ENCODE measurements at regions not wholly inside any gene's neighbourhood (a gene's known extent, or its start where the extent isn't known, plus 50 kb on each side); places are given as distances from the start of the nearest gene placed in this dataset.

DNA sequence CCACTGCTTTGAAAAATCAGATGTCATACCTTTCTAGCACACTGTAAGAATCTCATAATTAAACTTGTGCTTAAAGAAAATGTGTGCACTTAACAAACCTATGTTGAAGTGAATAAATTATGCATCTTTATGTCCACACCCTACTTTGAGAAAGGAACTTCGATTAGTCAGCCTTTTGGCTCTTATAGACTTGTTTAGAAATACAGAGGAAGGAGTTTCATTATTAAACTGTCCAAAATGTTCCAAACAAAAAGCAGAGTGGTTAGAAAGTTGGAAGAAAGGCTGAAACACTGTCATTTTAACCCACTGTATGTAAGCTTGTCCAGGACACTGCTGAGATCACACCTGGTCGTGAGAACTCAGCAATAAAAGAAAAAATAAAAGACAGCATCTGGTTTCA is 863.2 kb upstream of the CHORDC1 start:
- peaks cover 17% of the 10 kb centered on the region for H3K4me1 Mint-ChIP-seq
- POLR2A ChIA-PET, result no interaction called here
- no peak for ATAC-seq
- no peak overlapping the region for H3K4me3 Mint-ChIP-seq
- TF ChIP-seq JAZF1 (CRISPR knock-in tag; IDR thresholded peaks at IDR 0.05) (no peak), FOXK1 (CRISPR knock-in tag; IDR thresholded peaks at IDR 0.05) (no peak), MYBL2 (CRISPR knock-in tag; IDR thresholded peaks at IDR 0.05) (no peak), ZNF263 (CRISPR knock-in tag; IDR thresholded peaks at IDR 0.05; ENCODE audit: low read depth) (no peak), TEAD1 (CRISPR knock-in tag; IDR thresholded peaks at IDR 0.05) (no peak)
- TF ChIP-seq, protein P1, sequence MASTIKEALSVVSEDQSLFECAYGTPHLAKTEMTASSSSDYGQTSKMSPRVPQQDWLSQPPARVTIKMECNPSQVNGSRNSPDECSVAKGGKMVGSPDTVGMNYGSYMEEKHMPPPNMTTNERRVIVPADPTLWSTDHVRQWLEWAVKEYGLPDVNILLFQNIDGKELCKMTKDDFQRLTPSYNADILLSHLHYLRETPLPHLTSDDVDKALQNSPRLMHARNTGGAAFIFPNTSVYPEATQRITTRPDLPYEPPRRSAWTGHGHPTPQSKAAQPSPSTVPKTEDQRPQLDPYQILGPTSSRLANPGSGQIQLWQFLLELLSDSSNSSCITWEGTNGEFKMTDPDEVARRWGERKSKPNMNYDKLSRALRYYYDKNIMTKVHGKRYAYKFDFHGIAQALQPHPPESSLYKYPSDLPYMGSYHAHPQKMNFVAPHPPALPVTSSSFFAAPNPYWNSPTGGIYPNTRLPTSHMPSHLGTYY (CRISPR knock-in tag; IDR thresholded peaks at IDR 0.05), result no peak
- TF ChIP-seq, protein P2, sequence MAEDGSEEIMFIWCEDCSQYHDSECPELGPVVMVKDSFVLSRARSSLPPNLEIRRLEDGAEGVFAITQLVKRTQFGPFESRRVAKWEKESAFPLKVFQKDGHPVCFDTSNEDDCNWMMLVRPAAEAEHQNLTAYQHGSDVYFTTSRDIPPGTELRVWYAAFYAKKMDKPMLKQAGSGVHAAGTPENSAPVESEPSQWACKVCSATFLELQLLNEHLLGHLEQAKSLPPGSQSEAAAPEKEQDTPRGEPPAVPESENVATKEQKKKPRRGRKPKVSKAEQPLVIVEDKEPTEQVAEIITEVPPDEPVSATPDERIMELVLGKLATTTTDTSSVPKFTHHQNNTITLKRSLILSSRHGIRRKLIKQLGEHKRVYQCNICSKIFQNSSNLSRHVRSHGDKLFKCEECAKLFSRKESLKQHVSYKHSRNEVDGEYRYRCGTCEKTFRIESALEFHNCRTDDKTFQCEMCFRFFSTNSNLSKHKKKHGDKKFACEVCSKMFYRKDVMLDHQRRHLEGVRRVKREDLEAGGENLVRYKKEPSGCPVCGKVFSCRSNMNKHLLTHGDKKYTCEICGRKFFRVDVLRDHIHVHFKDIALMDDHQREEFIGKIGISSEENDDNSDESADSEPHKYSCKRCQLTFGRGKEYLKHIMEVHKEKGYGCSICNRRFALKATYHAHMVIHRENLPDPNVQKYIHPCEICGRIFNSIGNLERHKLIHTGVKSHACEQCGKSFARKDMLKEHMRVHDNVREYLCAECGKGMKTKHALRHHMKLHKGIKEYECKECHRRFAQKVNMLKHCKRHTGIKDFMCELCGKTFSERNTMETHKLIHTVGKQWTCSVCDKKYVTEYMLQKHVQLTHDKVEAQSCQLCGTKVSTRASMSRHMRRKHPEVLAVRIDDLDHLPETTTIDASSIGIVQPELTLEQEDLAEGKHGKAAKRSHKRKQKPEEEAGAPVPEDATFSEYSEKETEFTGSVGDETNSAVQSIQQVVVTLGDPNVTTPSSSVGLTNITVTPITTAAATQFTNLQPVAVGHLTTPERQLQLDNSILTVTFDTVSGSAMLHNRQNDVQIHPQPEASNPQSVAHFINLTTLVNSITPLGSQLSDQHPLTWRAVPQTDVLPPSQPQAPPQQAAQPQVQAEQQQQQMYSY (CRISPR knock-in tag; IDR thresholded peaks at IDR 0.05), result no peak
- TF ChIP-seq, protein P3, sequence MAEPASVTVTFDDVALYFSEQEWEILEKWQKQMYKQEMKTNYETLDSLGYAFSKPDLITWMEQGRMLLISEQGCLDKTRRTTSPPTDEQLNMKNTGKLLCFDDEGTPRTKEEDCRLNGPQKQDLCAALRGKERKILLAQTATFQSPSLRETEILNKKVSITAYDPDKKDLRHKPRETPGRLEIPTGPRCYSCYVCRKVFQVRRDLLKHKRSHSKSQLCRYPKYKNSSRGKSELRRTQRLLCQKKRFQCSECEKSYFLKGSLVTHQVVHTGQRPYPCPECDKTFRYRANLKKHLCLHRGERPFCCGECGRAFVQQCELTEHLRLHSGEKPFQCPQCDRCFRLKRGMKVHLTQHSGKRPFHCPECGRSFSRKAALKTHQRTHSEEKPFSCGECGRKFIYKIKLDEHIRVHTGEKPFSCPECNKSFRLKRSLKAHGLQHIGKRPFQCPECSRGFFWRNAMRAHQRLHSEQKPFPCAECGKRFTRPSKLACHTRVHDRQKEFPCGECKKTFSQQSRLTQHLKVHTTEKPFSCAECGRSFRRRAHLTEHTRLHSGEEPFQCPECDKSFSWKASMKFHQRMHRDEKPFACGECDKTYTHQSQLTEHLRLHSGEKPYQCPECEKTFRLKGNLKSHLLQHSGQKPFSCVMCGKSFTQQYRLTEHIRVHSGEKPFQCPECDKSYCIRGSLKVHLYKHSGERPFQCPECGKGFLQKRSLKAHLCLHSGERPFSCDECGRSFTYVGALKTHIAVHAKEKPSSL (CRISPR knock-in tag; conservative IDR thresholded peaks at IDR 0.05), result no peak
- CTCF ChIA-PET, result no interaction called here
- H3K36me3 Mint-ChIP-seq, result peaks cover 7% of the 10 kb centered on the region
- no peaks in the 10 kb centered on the region for H3K27me3 Mint-ChIP-seq (ENCODE audit: low read depth)
- no peak for DNase-seq (ENCODE audit: low spot score)
- H3K27ac Mint-ChIP-seq, result no peak overlapping the region
- H3K9me3 Mint-ChIP-seq, result peaks cover 19% of the 10 kb centered on the region

DNA sequence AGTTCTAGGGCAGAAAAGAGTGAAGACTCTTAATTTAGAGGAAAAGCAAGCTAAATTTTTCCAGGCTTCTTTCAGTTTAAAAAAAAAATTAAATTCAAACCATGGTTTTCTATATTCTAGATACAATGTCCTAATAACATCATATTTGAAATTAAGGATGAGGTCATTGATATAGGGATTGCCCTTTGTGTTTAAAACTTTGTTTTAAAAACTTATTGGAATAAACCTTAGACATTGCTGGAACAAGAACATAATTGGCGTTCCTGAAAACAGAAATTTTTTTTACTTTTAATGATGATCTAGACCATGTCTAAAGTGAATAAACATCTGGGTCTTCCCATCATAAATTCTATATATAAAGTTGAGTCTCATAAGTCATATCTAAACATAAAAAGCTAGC is 859.4 kb upstream of the CHORDC1 start:
- no peak for TF ChIP-seq TP53 (CRISPR knock-in tag; IDR thresholded peaks at IDR 0.05)
- TF ChIP-seq ATF1 (CRISPR knock-in tag; IDR thresholded peaks at IDR 0.05), result no peak
- TF ChIP-seq MXD4 (CRISPR knock-in tag; IDR thresholded peaks at IDR 0.05; ENCODE audit: borderline replicate concordance), result no peak
- H3K4me1 Mint-ChIP-seq, result peaks cover 30% of the 10 kb centered on the region
- CTCF ChIA-PET, result no interaction called here
- H3K4me3 Mint-ChIP-seq, result no peak overlapping the region
- H3K27me3 Mint-ChIP-seq (ENCODE audit: low read depth), result no peaks in the 10 kb centered on the region; the same call in 1 of the 2 replicates
- H3K36me3 Mint-ChIP-seq, result peaks cover 7% of the 10 kb centered on the region
- DNase-seq (ENCODE audit: low spot score) (no peak), ATAC-seq (no peak)
- H3K9me3 Mint-ChIP-seq, result peaks cover 19% of the 10 kb centered on the region
- H3K27ac Mint-ChIP-seq, result no peak overlapping the region
- POLR2A ChIA-PET, result no interaction called here

DNA sequence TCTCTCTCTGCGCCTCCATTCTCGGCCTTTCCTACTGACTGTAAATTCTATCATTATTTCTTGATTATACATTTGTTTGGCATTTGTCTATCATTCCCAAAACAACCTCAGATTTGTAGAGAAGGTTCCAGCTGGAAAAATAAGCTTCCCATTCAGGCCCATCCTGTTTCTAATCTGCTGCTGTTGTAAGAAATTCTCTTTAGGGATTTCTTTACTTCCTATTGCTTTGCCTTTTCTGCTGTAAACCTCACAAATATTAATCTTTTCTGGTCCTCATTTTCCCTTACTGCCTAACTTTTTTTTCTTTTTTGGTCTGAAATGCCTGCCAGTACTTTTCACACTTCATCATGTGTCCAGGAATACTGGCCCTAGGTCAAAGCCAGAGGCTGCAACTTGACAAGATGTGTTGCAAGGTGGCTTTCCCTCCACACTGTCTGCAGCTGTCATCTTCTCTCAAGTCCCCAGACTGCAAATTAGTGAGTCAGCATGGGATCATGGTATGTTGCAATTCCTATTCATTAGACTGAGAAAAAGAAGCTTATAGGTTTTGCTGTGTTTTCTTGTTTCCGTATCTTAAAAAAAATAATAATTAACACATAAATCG is 858.7 kb upstream of the CHORDC1 start:
- Mint-ChIP-seq H3K9me3 (peaks cover 19% of the 10 kb centered on the region), H3K36me3 (peaks cover 7% of the 10 kb centered on the region), H3K27ac (no peak overlapping the region), H3K4me3 (no peak overlapping the region), H3K4me1 (peaks cover 30% of the 10 kb centered on the region), H3K27me3 (ENCODE audit: low read depth) (no peaks in the 10 kb centered on the region; the same call in 1 of the 2 replicates)
- peak; percentile 62; the same call in 1 of the 2 replicates for ATAC-seq
- ChIA-PET POLR2A (no interaction called here), CTCF (no interaction called here)
- DNase-seq (ENCODE audit: low spot score), result no peak
- TF ChIP-seq FOXP1 (CRISPR knock-in tag; IDR thresholded peaks at IDR 0.05; ENCODE audit: borderline replicate concordance), result no peak
- TF ChIP-seq, protein P4, sequence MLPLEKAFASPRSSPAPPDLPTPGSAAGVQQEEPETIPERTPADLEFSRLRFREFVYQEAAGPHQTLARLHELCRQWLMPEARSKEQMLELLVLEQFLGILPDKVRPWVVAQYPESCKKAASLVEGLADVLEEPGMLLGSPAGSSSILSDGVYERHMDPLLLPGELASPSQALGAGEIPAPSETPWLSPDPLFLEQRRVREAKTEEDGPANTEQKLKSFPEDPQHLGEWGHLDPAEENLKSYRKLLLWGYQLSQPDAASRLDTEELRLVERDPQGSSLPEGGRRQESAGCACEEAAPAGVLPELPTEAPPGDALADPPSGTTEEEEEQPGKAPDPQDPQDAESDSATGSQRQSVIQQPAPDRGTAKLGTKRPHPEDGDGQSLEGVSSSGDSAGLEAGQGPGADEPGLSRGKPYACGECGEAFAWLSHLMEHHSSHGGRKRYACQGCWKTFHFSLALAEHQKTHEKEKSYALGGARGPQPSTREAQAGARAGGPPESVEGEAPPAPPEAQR (CRISPR knock-in tag; IDR thresholded peaks at IDR 0.05), result no peak
- no peak for TF ChIP-seq SP1 (CRISPR knock-in tag; conservative IDR thresholded peaks at IDR 0.05)
- TF ChIP-seq PRRX2 (CRISPR knock-in tag; IDR thresholded peaks at IDR 0.05), result no peak
- TF ChIP-seq, protein P5, sequence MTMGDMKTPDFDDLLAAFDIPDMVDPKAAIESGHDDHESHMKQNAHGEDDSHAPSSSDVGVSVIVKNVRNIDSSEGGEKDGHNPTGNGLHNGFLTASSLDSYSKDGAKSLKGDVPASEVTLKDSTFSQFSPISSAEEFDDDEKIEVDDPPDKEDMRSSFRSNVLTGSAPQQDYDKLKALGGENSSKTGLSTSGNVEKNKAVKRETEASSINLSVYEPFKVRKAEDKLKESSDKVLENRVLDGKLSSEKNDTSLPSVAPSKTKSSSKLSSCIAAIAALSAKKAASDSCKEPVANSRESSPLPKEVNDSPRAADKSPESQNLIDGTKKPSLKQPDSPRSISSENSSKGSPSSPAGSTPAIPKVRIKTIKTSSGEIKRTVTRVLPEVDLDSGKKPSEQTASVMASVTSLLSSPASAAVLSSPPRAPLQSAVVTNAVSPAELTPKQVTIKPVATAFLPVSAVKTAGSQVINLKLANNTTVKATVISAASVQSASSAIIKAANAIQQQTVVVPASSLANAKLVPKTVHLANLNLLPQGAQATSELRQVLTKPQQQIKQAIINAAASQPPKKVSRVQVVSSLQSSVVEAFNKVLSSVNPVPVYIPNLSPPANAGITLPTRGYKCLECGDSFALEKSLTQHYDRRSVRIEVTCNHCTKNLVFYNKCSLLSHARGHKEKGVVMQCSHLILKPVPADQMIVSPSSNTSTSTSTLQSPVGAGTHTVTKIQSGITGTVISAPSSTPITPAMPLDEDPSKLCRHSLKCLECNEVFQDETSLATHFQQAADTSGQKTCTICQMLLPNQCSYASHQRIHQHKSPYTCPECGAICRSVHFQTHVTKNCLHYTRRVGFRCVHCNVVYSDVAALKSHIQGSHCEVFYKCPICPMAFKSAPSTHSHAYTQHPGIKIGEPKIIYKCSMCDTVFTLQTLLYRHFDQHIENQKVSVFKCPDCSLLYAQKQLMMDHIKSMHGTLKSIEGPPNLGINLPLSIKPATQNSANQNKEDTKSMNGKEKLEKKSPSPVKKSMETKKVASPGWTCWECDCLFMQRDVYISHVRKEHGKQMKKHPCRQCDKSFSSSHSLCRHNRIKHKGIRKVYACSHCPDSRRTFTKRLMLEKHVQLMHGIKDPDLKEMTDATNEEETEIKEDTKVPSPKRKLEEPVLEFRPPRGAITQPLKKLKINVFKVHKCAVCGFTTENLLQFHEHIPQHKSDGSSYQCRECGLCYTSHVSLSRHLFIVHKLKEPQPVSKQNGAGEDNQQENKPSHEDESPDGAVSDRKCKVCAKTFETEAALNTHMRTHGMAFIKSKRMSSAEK (CRISPR knock-in tag; IDR thresholded peaks at IDR 0.05; ENCODE audit: borderline replicate concordance), result no peak
- TF ChIP-seq, protein P6, sequence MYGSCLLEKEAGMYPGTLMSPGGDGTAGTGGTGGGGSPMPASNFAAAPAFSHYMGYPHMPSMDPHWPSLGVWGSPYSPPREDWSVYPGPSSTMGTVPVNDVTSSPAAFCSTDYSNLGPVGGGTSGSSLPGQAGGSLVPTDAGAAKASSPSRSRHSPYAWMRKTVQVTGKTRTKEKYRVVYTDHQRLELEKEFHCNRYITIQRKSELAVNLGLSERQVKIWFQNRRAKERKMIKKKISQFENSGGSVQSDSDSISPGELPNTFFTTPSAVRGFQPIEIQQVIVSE (CRISPR knock-in tag; IDR thresholded peaks at IDR 0.05; ENCODE audit: borderline replicate concordance), result no peak
- TF ChIP-seq ESRRA (CRISPR knock-in tag; IDR thresholded peaks at IDR 0.05; ENCODE audit: borderline replicate concordance), result no peak
